ENCODE measurements at regions not wholly inside any gene's neighbourhood (a gene's known extent, or its start where the extent isn't known, plus 50 kb on each side); places are given as distances from the start of the nearest gene placed in this dataset.
"Not testable (repeated sequence)": the region's sequence is repeated elsewhere in the genome, so short reads cannot be mapped to it uniquely, and the experiment has no call there.

DNA sequence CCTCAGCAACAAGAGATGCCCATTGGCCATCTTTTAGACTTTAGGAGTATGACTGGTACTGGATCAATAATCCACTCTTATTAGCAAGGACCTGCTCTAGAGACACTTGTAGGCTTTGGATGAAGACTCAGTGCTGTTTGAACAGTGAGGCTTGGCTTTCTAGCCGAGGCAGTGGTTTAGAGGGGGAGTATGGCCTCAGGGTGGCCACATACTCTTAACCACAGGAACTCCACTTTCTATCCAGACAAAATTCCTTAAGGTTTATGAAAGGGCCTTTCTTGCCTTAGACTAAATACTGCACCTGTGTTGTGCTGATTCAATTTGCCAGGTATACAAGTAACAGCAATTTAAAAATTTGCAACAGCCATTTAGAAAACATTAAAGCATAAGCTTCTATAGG, 1046.3 kb downstream of the DIPK2A start:
- TF ChIP-seq CTCF (IDR thresholded peaks at IDR 0.05) = no peak
- no peak for DNase-seq
- ATAC-seq = no peak
- Histone ChIP-seq H3K27ac (no peak overlapping the region), H3K36me3 (no peaks in the 10 kb centered on the region), H3K4me3 (no peak overlapping the region), H3K9me3 (no peaks in the 10 kb centered on the region), H3K4me1 (no peaks in the 10 kb centered on the region), H3K27me3 (no peaks in the 10 kb centered on the region)
- FAIRE-seq = no peak
- 55 to 64% methylated on average over 1 of the region's 1 CpG for WGBS, 2 donors
- intact Hi-C loops (cut with DNase I) = no loop called here

DNA sequence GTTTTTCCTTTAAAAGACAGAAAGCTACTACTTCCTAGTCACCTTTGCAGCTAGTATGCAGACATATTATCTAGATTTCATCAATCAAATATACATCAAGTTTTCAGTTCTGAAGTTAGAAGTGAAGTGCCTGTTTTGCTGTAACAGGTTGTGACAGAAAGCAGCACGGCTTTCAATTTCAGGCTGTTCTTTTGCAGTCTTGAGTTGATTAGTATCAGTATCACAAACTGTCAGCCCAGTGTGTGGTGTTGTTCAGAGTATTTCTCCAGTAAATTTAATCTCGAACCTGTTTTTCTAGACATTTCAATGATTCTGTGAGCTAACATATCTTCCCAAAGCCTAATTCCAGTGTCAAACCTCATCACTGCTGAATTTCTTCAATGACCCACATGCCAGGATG, 1050.8 kb downstream of the DIPK2A start:
- no peak for FAIRE-seq
- Histone ChIP-seq H3K27me3 (no peaks in the 10 kb centered on the region), H3K27ac (no peak overlapping the region), H3K4me1 (no peaks in the 10 kb centered on the region), H3K9me3 (no peaks in the 10 kb centered on the region), H3K36me3 (no peaks in the 10 kb centered on the region), H3K4me3 (no peak overlapping the region)
- DNase-seq = no peak
- TF ChIP-seq CTCF (IDR thresholded peaks at IDR 0.05) = no peak
- 44 to 52% methylated on average over 2 of the region's 2 CpGs for WGBS, 2 donors
- intact Hi-C loops (cut with DNase I) = no loop called here
- no peak for ATAC-seq

- intact Hi-C loops (cut with DNase I) = no loop called here
Observed at GRCh38 chr3:145024700-145025099, 1053.1 kb downstream of the DIPK2A start.

DNA sequence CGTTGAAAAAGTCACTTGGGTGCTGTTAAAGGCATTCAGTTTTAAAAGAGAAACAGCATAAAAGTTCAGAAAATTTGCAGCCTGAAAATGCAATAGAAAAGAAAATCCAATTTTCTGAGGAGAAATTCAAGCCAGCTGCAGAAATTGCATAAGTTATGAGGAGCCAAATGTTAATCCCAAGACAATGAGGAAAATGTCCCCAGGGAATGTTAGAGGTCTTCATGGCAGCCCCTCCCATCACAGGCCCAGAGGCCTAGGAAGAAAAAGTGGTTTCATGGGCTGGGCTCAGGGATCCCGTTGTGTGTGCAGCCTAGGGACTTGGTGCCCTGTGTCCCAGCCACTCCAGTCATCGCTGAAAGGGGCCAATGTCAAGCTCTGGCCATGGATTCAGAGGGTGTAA, 1055.6 kb downstream of the DIPK2A start:
- H3K9me3 ChIP-seq; DNase-seq; H3K27ac ChIP-seq; H3K27me3 ChIP-seq; H3K4me1 ChIP-seq; intact Hi-C loops (cut with DNase I); H3K4me3 ChIP-seq; ATAC-seq; FAIRE-seq; H3K36me3 ChIP-seq: not testable (repeated sequence)
- WGBS, 2 donors = 49 to 53% methylated on average over 3 of the region's 3 CpGs

More at GRCh38 chr3:145024700-145025099, 1053.1 kb downstream of the DIPK2A start:
- ATAC-seq (no peak), DNase-seq (no peak), FAIRE-seq (no peak)
- H3K4me3 ChIP-seq = no peak overlapping the region
- H3K27me3 ChIP-seq = no peaks in the 10 kb centered on the region
- TF ChIP-seq CTCF (IDR thresholded peaks at IDR 0.05) = no peak
- H3K36me3 ChIP-seq = no peaks in the 10 kb centered on the region
- H3K9me3 ChIP-seq = no peaks in the 10 kb centered on the region
- 21 to 22% methylated on average over 1 of the region's 1 CpG for whole genome bisulfite sequencing, 2 donors
- no peak overlapping the region for H3K27ac ChIP-seq
- H3K4me1 ChIP-seq = no peaks in the 10 kb centered on the region

GRCh38 chr3:145032791-145033190, 1061.2 kb downstream of the DIPK2A start:
- 57 to 58% methylated on average over 1 of the region's 1 CpG for WGBS, 2 donors
- Histone ChIP-seq H3K27ac (no peak overlapping the region), H3K36me3 (no peaks in the 10 kb centered on the region), H3K9me3 (no peaks in the 10 kb centered on the region), H3K4me1 (no peaks in the 10 kb centered on the region), H3K27me3 (no peaks in the 10 kb centered on the region), H3K4me3 (no peak overlapping the region)
- DNase-seq = no peak
- intact Hi-C loops (cut with DNase I) = no loop called here
- ATAC-seq = no peak
- FAIRE-seq = no peak
- no peak for TF ChIP-seq CTCF (IDR thresholded peaks at IDR 0.05)

GRCh38 chr3:145035682-145036081, 1064.1 kb downstream of the DIPK2A start:
- WGBS, 2 donors = 91 to 92% methylated on average over 1 of the region's 1 CpG
- Histone ChIP-seq H3K9me3 (no peaks in the 10 kb centered on the region), H3K36me3 (no peaks in the 10 kb centered on the region), H3K4me1 (no peaks in the 10 kb centered on the region), H3K27me3 (no peaks in the 10 kb centered on the region), H3K4me3 (no peak overlapping the region), H3K27ac (no peak overlapping the region)
- intact Hi-C loops (cut with DNase I) = no loop called here
- ATAC-seq (no peak), FAIRE-seq (no peak), DNase-seq (no peak)
- TF ChIP-seq CTCF (IDR thresholded peaks at IDR 0.05) = no peak

DNA sequence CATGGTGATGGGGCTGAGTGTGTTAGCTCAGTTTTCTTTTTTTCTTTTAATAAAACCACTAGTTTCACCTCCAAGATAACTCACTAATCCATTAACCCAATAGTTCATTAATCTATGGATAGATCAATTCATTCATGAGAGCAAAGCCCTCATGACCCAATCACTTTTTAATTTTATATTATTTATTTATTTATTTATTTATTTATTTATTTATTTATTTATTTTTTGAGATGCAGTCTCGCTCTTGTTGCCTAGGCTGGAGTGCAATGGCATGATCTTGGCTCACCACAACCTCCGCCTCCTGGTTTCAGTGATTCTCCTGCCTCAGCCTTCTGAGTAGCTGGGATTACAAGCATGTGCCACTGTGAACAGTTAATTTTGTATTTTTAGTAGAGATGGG, 1082.4 kb downstream of the DIPK2A start:
- DNase-seq; H3K4me3 ChIP-seq; H3K36me3 ChIP-seq; H3K4me1 ChIP-seq; FAIRE-seq; ATAC-seq; H3K27me3 ChIP-seq; intact Hi-C loops (cut with DNase I); H3K9me3 ChIP-seq; H3K27ac ChIP-seq: not testable (repeated sequence)
- 78 to 93% methylated on average over 2 of the region's 2 CpGs for WGBS, 2 donors
